ENCODE measurements at regions not wholly inside any gene's neighbourhood (a gene's known extent, or its start where the extent isn't known, plus 50 kb on each side); places are given as distances from the start of the nearest gene placed in this dataset.

DNA sequence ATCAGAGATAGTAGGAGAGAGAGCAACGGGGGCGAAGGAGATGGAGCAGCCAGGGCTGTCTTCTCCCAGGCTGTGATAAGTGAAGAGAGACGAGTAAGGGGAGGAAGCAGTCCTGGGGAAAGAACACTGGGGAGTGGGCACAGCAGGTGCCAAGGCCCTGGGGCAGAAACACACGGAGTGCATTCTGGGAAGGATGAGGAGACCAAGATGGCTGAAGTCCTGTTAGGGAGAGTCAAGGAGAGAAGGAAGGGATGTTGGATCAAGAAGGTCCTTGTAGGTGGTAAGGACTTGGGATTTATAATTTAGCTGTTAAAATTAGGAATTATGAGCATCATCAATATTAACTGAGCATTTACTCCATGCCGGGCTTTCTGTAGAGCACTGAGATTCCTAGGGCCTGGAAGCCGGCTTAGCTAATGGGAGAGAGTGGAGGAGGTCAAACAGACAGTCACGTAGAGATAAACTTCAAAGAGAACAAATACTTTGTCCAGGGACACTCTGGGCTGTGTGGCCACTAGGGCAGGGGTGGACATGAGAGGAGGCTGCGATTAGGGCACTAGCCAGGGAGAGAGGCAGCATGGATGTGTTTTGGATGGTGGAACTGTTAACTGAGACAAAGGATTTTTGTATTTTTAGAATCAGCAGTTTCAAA lies 134.2 kb upstream of the PEG3 start:
- TF ChIP-seq CTCF (IDR thresholded peaks at IDR 0.05; ENCODE audit: low read length) (no peak), EZH2phosphoT487 (IDR thresholded peaks at IDR 0.05; ENCODE audit: low read length) (no peak), EZH2 (optimal IDR thresholded peaks at IDR 0.05; ENCODE audit: low read depth, low read length) (no peak)
